MCF 10A (cell line): ENCODE measurements at regions not wholly inside any gene's neighbourhood (a gene's known extent, or its start where the extent isn't known, plus 50 kb on each side); places are given as distances from the start of the nearest gene placed in this dataset.

Source experiments
- BruUV-seq: library from RNA; stranded (reverse); fragments of 400-500 nt; replicated peaks from 2 replicates; lab custom pipeline; 2021; lab: Mats Ljungman, UMichigan
- CTCF ChIA-PET: fragments of 300-600 bp; sonication (Branson Sonifier 250); formaldehyde crosslinking; extraction: SDS; loops from one replicate; lab custom pipeline; 2021; ENCODE audit warnings: antibody characterized with exemption, inconsistent platforms; lab: Yijun Ruan, JAX
- POLR2A ChIA-PET: fragments of 300-600, 350-650 bp; sonication (Branson Sonifier 250); formaldehyde crosslinking; extraction: SDS; loops from one replicate; lab custom pipeline; 2020; ENCODE audit warnings: antibody characterized with exemption, inconsistent platforms; lab: Yijun Ruan, JAX
- DNase-seq: peaks from one replicate; pipeline ENCODE4 v3.0.0-alpha.2; 2018; ENCODE audit not compliant: unreplicated experiment
- H3K27ac Mint-ChIP-seq: one replicate; pipeline ENCODE4 v1.8.0; 2022; ENCODE audit warnings: mild to moderate bottlenecking, low read depth, mixed read lengths; ENCODE audit not compliant: unreplicated experiment
- H3K27me3 Mint-ChIP-seq: one replicate; pipeline ENCODE4 v1.8.0; 2022; ENCODE audit warnings: mixed read lengths; ENCODE audit not compliant: insufficient read depth, unreplicated experiment
- H3K36me3 Mint-ChIP-seq: one replicate; pipeline ENCODE4 v1.8.0; 2022; ENCODE audit warnings: mild to moderate bottlenecking, moderate library complexity, mixed read lengths; ENCODE audit not compliant: insufficient read depth, unreplicated experiment
- H3K4me1 Mint-ChIP-seq: one replicate; pipeline ENCODE4 v1.8.0; 2022; ENCODE audit warnings: mixed read lengths; ENCODE audit not compliant: insufficient read depth, unreplicated experiment
- H3K4me3 Mint-ChIP-seq: one replicate; pipeline ENCODE4 v1.8.0; 2022; ENCODE audit warnings: mild to moderate bottlenecking, moderate library complexity, mixed read lengths; ENCODE audit not compliant: unreplicated experiment
- H3K9me3 Mint-ChIP-seq: one replicate; pipeline ENCODE4 v1.8.0; 2022; ENCODE audit warnings: mixed read lengths; ENCODE audit not compliant: unreplicated experiment
- CTCF ChIP-seq: fragments of 200-600 bp; IDR thresholded peaks from one replicate; pipeline ENCODE4 v1.8.0; 2022; ENCODE audit warnings: antibody characterized with exemption, mild to moderate bottlenecking; ENCODE audit not compliant: unreplicated experiment
- intact Hi-C: fragments of 100-400 bp; cut with micrococcal nuclease; formaldehyde crosslinking; loops from 2 replicates; pipeline ENCODE4 v1.14.1; 2022

GRCh38 chr3:182180654-182181385 is 469.1 kb downstream of the SOX2 start:
- ChIA-PET POLR2A (no interaction called here), CTCF (no interaction called here)
- intact Hi-C loops: no loop called here
- Mint-ChIP-seq H3K4me1 (peaks cover 12% of the 10 kb centered on the region), H3K36me3 (peaks cover 5% of the 10 kb centered on the region), H3K4me3 (no peak overlapping the region), H3K27me3 (no peaks in the 10 kb centered on the region), H3K27ac (no peak overlapping the region), H3K9me3 (no peaks in the 10 kb centered on the region)
- DNase-seq: no peak
- TF ChIP-seq CTCF: no peak
- BruUV-seq: no TSS peak

- intact Hi-C loops: no loop called here
- ChIA-PET POLR2A (interaction anchor here (0.7 to 1.3 kb wide), 2 partner anchors 30 to 207 kb away, joined by 3 to 6 read pairs; no protein-coding TSS in a partner anchor), CTCF (interaction anchor here (0.8 kb wide), 1 partner anchor 474 kb away, joined by 4 read pairs; no protein-coding TSS in a partner anchor)
- TF ChIP-seq CTCF: no peak
- H3K9me3 Mint-ChIP-seq: no peaks in the 10 kb centered on the region
- H3K36me3 Mint-ChIP-seq: peaks cover 5% of the 10 kb centered on the region
- BruUV-seq: no TSS peak
- H3K4me3 Mint-ChIP-seq: no peak overlapping the region
- DNase-seq: peak; percentile 54
- no peaks in the 10 kb centered on the region for H3K27me3 Mint-ChIP-seq
- no peak overlapping the region for H3K27ac Mint-ChIP-seq
- H3K4me1 Mint-ChIP-seq: peaks cover 12% of the 10 kb centered on the region
These were observed 470.8 kb downstream of the SOX2 start for GRCh38 chr3:182182531-182182968.

GRCh38 chr3:182183716-182184430 is 472.1 kb downstream of the SOX2 start:
- Mint-ChIP-seq H3K4me3 (no peak overlapping the region), H3K36me3 (peaks cover 5% of the 10 kb centered on the region), H3K27me3 (no peaks in the 10 kb centered on the region), H3K4me1 (peaks cover 12% of the 10 kb centered on the region), H3K27ac (no peak overlapping the region), H3K9me3 (no peaks in the 10 kb centered on the region)
- intact Hi-C loops: no loop called here
- no peak for DNase-seq
- ChIA-PET POLR2A (no interaction called here), CTCF (no interaction called here)
- BruUV-seq: no TSS peak
- TF ChIP-seq CTCF: no peak

- Mint-ChIP-seq H3K4me1 (peaks cover 12% of the 10 kb centered on the region), H3K4me3 (no peak overlapping the region), H3K27ac (no peak overlapping the region), H3K9me3 (no peaks in the 10 kb centered on the region), H3K27me3 (no peaks in the 10 kb centered on the region), H3K36me3 (peaks cover 5% of the 10 kb centered on the region)
- no TSS peak for BruUV-seq
- intact Hi-C loops: no loop called here
- ChIA-PET POLR2A (no interaction called here), CTCF (interaction anchor here (0.6 kb wide), 1 partner anchor 75 kb away, joined by 3 read pairs; no protein-coding TSS in a partner anchor)
- no peak for DNase-seq
- TF ChIP-seq CTCF: no peak
These were observed 473.6 kb downstream of the SOX2 start for GRCh38 chr3:182185313-182185712.
